Upper lobe of left lung (tissue), 4 donors: ENCODE measurements at regions not wholly inside any gene's neighbourhood (a gene's known extent, or its start where the extent isn't known, plus 50 kb on each side); places are given as distances from the start of the nearest gene placed in this dataset.

ENCODE experiments used
- CTCF ChIP-seq, 6 experiments: fragments of 450-650 bp in 4 of 6; fragments of 200-600 bp in 2 of 6; sonication (generic) in 2 of 6; IDR thresholded peaks; one replicate each; pipeline ENCODE4 v1.5.1; 2016 to 2019; ENCODE audit warnings: antibody characterized with exemption in 6 of 6
- POLR2A ChIP-seq, 4 donors: fragments of 450-650 bp; IDR thresholded peaks; one replicate each; pipeline ENCODE4 v1.5.1; 2016 to 2017; ENCODE audit warnings: antibody characterized with exemption in 4 of 4, mild to moderate bottlenecking in 2 of 4
- POLR2AphosphoS5 ChIP-seq, 2 donors: sonication (generic); formaldehyde crosslinking; IDR thresholded peaks; one replicate each; pipeline ENCODE4 v1.5.1; 2017; ENCODE audit warnings: antibody characterized with exemption in 2 of 2

GRCh38 chr11:27928809-27929208, 179.1 kb downstream of the KIF18A start:
- TF ChIP-seq POLR2AphosphoS5 (IDR thresholded peaks at IDR 0.05) (no peak), CTCF (IDR thresholded peaks at IDR 0.05) (no peak), POLR2A (IDR thresholded peaks at IDR 0.05) (no peak)
